ENCODE measurements at regions not wholly inside any gene's neighbourhood (a gene's known extent, or its start where the extent isn't known, plus 50 kb on each side); places are given as distances from the start of the nearest gene placed in this dataset.

DNA sequence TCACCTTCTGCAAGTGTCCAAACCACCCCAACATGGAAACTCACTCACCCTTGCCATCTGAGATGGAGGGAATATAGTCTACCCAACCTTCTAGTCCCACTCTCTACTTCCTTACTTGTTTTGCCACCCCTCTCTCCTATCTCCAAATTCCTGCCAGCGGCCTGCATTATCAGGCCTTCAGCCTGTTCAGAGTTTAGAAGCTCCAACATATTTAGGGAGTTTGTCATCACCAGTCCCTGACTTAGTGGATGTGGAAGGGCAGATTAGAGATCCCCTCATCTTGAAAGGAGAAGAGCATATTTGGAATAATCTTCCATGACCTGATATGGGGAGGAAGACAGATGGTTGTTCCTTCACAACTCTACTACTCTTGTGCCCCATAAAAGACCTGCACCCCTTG is 281.4 kb upstream of the MAP3K7 start:
- Histone ChIP-seq H3K23ac (ENCODE audit: insufficient read length, low read depth, low read length) (no peak overlapping the region), H3K4ac (ENCODE audit: low read depth, low read length) (no peak overlapping the region), H3K4me1 (ENCODE audit: insufficient read depth, low read length) (no peaks in the 10 kb centered on the region), H2BK20ac (ENCODE audit: low read depth, low read length, poor library complexity, severe bottlenecking) (no peak overlapping the region), H2AFZ (ENCODE audit: low read length) (no peak overlapping the region), H4K8ac (replicated peaks; ENCODE audit: insufficient read length, low read depth, low read length) (no peak overlapping the region), H4K20me1 (ENCODE audit: control insufficient read depth, insufficient read depth, insufficient read length) (no peaks in the 10 kb centered on the region), H3K79me2 (ENCODE audit: insufficient read depth, low read length) (no peaks in the 10 kb centered on the region), H3K4me2 (ENCODE audit: insufficient read depth, insufficient read length, low read length) (no peak overlapping the region), H3K9me3 (ENCODE audit: control insufficient read depth, low read depth, low read length) (no peaks in the 10 kb centered on the region), H3K23me2 (ENCODE audit: insufficient read length, low read depth, low read length, poor library complexity, severe bottlenecking) (no peaks in the 10 kb centered on the region), H4K91ac (ENCODE audit: insufficient read length, low read depth, low read length) (no peak overlapping the region), H3T11ph (ENCODE audit: low read length) (no peak overlapping the region), H3K9ac (ENCODE audit: extremely low read depth, insufficient read length, low read length) (no peak overlapping the region), H3K56ac (ENCODE audit: insufficient read length, low read depth, low read length) (no peak overlapping the region), H2BK120ac (ENCODE audit: low read depth, low read length, poor library complexity, severe bottlenecking) (no peak overlapping the region), H2BK12ac (ENCODE audit: insufficient read length, low read depth, low read length) (no peak overlapping the region), H3K27ac (ENCODE audit: insufficient read length, low read depth, low read length) (no peak overlapping the region), H3K18ac (ENCODE audit: insufficient read length, low read depth, low read length) (no peak overlapping the region), H2BK15ac (ENCODE audit: low read depth, low read length) (no peak overlapping the region), H4K5ac (ENCODE audit: insufficient read length, low read depth, low read length) (no peak overlapping the region), H3K79me1 (ENCODE audit: insufficient read depth, low read depth, low read length, poor library complexity, severe bottlenecking) (no peaks in the 10 kb centered on the region), H3K14ac (ENCODE audit: insufficient read depth, low read length) (no peak overlapping the region), H3K27me3 (ENCODE audit: insufficient read depth, low read length) (no peaks in the 10 kb centered on the region), H2AK5ac (ENCODE audit: insufficient read length, low read length) (no peak overlapping the region), H2BK5ac (ENCODE audit: insufficient read length, low read length) (no peak overlapping the region)
- DNase-seq, result no peak
- H3K4me3 Mint-ChIP-seq, result no peak overlapping the region
- TF ChIP-seq, protein P1, sequence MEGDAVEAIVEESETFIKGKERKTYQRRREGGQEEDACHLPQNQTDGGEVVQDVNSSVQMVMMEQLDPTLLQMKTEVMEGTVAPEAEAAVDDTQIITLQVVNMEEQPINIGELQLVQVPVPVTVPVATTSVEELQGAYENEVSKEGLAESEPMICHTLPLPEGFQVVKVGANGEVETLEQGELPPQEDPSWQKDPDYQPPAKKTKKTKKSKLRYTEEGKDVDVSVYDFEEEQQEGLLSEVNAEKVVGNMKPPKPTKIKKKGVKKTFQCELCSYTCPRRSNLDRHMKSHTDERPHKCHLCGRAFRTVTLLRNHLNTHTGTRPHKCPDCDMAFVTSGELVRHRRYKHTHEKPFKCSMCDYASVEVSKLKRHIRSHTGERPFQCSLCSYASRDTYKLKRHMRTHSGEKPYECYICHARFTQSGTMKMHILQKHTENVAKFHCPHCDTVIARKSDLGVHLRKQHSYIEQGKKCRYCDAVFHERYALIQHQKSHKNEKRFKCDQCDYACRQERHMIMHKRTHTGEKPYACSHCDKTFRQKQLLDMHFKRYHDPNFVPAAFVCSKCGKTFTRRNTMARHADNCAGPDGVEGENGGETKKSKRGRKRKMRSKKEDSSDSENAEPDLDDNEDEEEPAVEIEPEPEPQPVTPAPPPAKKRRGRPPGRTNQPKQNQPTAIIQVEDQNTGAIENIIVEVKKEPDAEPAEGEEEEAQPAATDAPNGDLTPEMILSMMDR (conservative IDR thresholded peaks at IDR 0.05), result no peak
- H3K27ac Mint-ChIP-seq, result peak overlapping the region in 1 of 3 experiments; percentile 56; a peak in 1 of 7 replicates
- no peaks in the 10 kb centered on the region for H3K36me3 Mint-ChIP-seq (ENCODE audit: insufficient read depth in 1 of 3, low read depth in 3 of 3)
- no peaks in the 10 kb centered on the region for H3K9me3 Mint-ChIP-seq
- no peaks in the 10 kb centered on the region for H3K27me3 Mint-ChIP-seq (ENCODE audit: low read depth)
- no CpG with 5 or more reads among the region's 1 CpG for WGBS (ENCODE audit: extremely low coverage, insufficient read length, low lambda C conversion rate)
- no peaks in the 10 kb centered on the region for H3K4me1 Mint-ChIP-seq

Data from H9 (cell line).